Activated CD8-positive, alpha-beta T cell treated with anti-CD3 and anti-CD28 coated beads for 36 hours (primary cell): ENCODE measurements at regions not wholly inside any gene's neighbourhood (a gene's known extent, or its start where the extent isn't known, plus 50 kb on each side); places are given as distances from the start of the nearest gene placed in this dataset.

ENCODE experiments used
- ATAC-seq: fragments of 200-7000 bp; cut with Tn5 transposase; one replicate; pipeline ENCODE4 v1.10.0; 2021; ENCODE audit warnings: mild to moderate bottlenecking, moderate library complexity
- CTCF ChIA-PET: fragments of 350-600 bp; sonication (Branson Sonifier 250); formaldehyde crosslinking; loops from one replicate; lab custom pipeline; 2021; ENCODE audit warnings: antibody characterized with exemption; lab: Charles Lee
- POLR2A ChIA-PET: fragments of 350-600 bp; sonication (Branson Sonifier 250); formaldehyde crosslinking; loops from one replicate; lab custom pipeline; 2021; ENCODE audit warnings: antibody characterized with exemption; lab: Charles Lee
- DNase-seq: peaks from one replicate; pipeline ENCODE4 v3.0.0-alpha.2; 2020
- H3K27ac Mint-ChIP-seq: one replicate; pipeline ENCODE4 v1.8.0; 2021; ENCODE audit warnings: mild to moderate bottlenecking, mixed read lengths
- H3K27me3 Mint-ChIP-seq: one replicate; pipeline ENCODE4 v1.8.0; 2021; ENCODE audit warnings: mixed read lengths
- H3K36me3 Mint-ChIP-seq: one replicate; pipeline ENCODE4 v1.8.0; 2021; ENCODE audit warnings: low read depth, mixed read lengths
- H3K4me1 Mint-ChIP-seq: one replicate; pipeline ENCODE4 v1.8.0; 2021; ENCODE audit warnings: low read depth, mixed read lengths
- H3K4me3 Mint-ChIP-seq: one replicate; pipeline ENCODE4 v1.8.0; 2021; ENCODE audit warnings: mild to moderate bottlenecking, moderate library complexity, mixed read lengths
- H3K9me3 Mint-ChIP-seq: one replicate; pipeline ENCODE4 v1.8.0; 2021; ENCODE audit warnings: mixed read lengths
- CTCF ChIP-seq: fragments of 200-600 bp; IDR thresholded peaks from one replicate; pipeline ENCODE4 v1.8.0; 2022; ENCODE audit warnings: antibody characterized with exemption, mild to moderate bottlenecking
- intact Hi-C: fragments of 100-400 bp; cut with micrococcal nuclease; formaldehyde crosslinking; loops from one replicate; pipeline ENCODE4 v1.10.0; 2022

- ATAC-seq = no peak
- intact Hi-C loops = no loop called here
- CTCF ChIA-PET = no interaction called here
These were observed 537.6 kb downstream of the MATN1 start for GRCh38 chr1:30185809-30186208.

GRCh38 chr1:30185313-30185712 lies 538.1 kb downstream of the MATN1 start:
- Mint-ChIP-seq H3K9me3 (no peaks in the 10 kb centered on the region), H3K4me1 (no peaks in the 10 kb centered on the region), H3K36me3 (no peaks in the 10 kb centered on the region), H3K27me3 (peaks cover 10% of the 10 kb centered on the region), H3K4me3 (no peak overlapping the region), H3K27ac (no peak overlapping the region)
- no peak for DNase-seq
- ChIA-PET POLR2A (no interaction called here), CTCF (no interaction called here)
- TF ChIP-seq CTCF = no peak
- no peak for ATAC-seq
- intact Hi-C loops = no loop called here

More at GRCh38 chr1:30185809-30186208, 537.6 kb downstream of the MATN1 start:
- H3K9me3 Mint-ChIP-seq = no peaks in the 10 kb centered on the region
- H3K27ac Mint-ChIP-seq = no peak overlapping the region
- H3K4me3 Mint-ChIP-seq = no peak overlapping the region
- peaks cover 10% of the 10 kb centered on the region for H3K27me3 Mint-ChIP-seq
- DNase-seq = no peak
- H3K4me1 Mint-ChIP-seq = peaks cover under 1% of the 10 kb centered on the region
- TF ChIP-seq CTCF = no peak
- H3K36me3 Mint-ChIP-seq = no peaks in the 10 kb centered on the region
- POLR2A ChIA-PET = no interaction called here

GRCh38 chr1:30184393-30185141 lies 538.8 kb downstream of the MATN1 start:
- no peak for TF ChIP-seq CTCF
- Mint-ChIP-seq H3K27me3 (peaks cover 7% of the 10 kb centered on the region), H3K27ac (no peak overlapping the region), H3K9me3 (no peaks in the 10 kb centered on the region), H3K36me3 (no peaks in the 10 kb centered on the region), H3K4me3 (no peak overlapping the region), H3K4me1 (no peaks in the 10 kb centered on the region)
- ChIA-PET CTCF (no interaction called here), POLR2A (no interaction called here)
- ATAC-seq (no peak), DNase-seq (no peak)
- intact Hi-C loops = no loop called here

GRCh38 chr1:30183895-30184294 lies 539.5 kb downstream of the MATN1 start:
- DNase-seq = no peak
- ATAC-seq = no peak

More at GRCh38 chr1:30183895-30184294, 539.5 kb downstream of the MATN1 start:
- no peak overlapping the region for H3K4me3 Mint-ChIP-seq
- POLR2A ChIA-PET = no interaction called here
- CTCF ChIA-PET = no interaction called here
- peaks cover 4% of the 10 kb centered on the region for H3K9me3 Mint-ChIP-seq
- H3K27ac Mint-ChIP-seq = no peak overlapping the region
- no peak for TF ChIP-seq CTCF
- no peaks in the 10 kb centered on the region for H3K4me1 Mint-ChIP-seq
- H3K27me3 Mint-ChIP-seq = peaks cover 6% of the 10 kb centered on the region
- no peaks in the 10 kb centered on the region for H3K36me3 Mint-ChIP-seq
- intact Hi-C loops = no loop called here
